GM18519 (cell line): ENCODE measurements at regions not wholly inside any gene's neighbourhood (a gene's known extent, or its start where the extent isn't known, plus 50 kb on each side); places are given as distances from the start of the nearest gene placed in this dataset.
A peak's percentile ranks its signal among the peaks of the same experiment; 100 is the strongest.
"Not testable (repeated sequence)": the region's sequence is repeated elsewhere in the genome, so short reads cannot be mapped to it uniquely, and the experiment has no call there.

Source experiments
- ATAC-seq: cut with Tn5 transposase; IDR thresholded peaks from one replicate; pipeline ENCODE4 v1.9.1; 2021; ENCODE audit warnings: mild to moderate bottlenecking, moderate library complexity; ENCODE audit not compliant: unreplicated experiment, low FRiP score

DNA sequence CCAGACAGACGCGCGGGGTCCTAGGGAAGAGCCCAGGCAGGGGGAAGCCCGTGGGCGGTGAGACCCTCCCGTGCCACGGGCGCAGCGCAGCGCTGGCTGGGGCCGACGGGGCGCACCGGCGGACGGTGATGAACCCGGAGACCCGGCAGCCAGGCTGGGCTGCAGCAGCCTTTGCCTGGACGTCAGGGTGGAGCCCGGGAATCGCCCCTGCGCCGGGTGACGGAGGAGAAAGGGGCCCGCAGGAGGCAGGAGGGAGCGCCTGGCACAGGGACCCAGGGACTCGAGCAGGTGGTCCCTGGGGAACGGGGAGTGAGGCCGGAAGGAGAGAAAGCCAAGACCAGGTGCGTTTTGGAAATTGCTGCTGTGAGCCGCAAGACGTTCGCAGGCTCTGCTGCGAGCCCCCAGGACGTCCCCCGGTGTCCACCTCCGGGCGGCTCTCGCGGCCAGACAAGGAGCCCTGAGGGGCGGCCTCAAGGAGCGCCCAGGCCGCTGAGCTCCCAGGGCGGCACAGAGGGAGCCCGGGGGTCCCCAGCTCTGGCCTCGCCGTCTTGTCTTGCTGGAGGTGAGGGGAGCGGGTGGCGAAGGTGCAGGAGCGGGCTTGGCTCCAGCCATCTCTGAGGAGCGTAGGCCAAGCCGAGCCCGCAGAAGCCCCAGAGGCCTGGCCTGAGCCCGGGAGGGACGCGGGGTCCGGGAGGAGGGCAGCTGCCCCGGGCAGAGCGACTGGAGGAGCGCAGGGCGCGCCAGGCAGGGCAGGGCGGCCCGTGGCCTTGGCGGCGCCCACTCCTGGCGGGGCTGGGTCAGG lies 191.2 kb upstream of the PDE10A start:
- no peak for ATAC-seq

DNA sequence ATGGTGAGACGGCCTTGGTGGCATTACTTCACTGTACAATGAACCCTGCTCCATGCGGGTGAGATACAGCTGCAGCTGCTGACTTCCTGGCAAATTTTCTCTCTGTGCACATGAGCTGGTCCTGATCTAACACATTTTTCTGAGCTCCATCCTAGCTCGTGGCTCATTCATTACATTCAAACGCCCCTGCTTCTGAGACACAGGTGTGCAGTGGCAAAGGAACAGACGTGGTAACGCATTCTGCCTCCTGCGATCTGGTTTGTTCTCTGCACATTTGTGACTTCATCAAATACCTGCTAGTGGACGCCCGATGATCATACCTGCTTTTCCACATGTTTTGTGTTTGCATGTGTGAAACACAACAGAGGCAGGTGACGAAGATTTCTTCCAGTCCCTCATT lies 189.6 kb upstream of the PDE10A start:
- no peak for ATAC-seq

DNA sequence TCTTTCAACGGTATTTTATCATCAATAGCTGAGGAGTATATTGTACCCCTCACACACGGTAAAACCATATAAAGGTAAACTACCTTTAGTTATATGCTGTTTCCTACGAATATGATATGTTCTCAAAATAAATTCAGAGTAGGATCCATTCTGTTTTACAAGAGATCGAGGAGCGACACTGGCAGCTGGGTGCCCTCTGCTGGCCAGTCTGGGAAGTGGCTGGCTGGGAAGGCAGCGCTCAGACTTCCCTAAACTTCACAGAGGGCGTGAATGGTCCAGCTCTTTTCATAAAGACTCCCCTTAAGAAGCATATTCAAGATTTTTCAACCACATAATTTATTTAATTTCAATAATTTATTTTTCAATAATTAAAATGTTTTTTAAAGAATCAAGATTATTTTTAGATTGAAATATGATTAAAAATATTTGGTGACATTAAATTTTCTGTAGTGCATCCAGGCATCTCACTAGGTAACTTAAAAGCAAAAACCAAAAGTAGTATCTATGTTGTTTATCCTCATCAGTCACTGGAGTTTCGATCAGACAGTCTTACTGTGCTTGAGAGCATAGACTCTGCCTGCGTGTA lies 187.5 kb upstream of the PDE10A start:
- peak; percentile 82 for ATAC-seq

DNA sequence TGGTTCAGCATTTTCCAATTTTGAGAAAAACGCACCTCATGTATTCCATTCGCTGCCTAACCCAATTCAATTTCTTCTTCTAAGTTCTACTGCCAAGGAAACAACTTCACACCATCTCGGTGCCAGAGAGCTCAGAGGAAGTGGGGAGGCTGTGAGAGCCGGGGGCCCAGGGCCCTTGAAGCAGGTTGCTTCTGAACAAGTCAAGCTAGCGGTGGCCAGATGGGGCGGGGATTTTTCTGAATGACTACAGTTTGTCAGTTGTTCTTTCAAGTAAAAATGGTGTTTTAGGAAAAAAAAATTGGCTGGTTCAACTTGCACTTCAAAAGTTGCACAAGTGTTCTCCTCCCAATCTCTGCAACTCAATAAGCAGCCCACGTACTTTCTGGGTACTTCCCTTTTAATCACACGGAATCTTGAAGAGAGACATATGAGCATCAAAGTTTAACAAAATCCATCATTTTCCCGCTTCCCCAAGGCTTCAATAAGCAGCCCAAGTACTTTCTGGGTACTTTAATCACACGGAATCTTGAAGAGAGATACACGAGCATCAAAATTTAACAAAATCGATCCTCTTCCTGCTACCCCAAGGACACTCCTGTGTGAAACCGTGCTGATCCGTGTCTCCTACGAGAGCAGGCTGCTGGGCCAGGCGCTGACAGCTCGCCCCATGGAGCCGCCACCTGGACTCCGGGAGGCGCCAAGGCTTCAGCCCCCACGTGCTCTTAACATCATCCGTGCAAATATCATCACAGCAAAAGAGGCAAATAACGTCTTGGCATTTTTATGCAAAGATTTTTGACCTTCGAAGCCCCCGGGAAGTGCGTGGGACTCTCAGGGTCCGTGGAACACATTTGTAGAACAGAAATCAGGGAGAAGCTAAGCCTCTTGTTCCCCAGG lies 186.7 kb upstream of the PDE10A start:
- ATAC-seq, result no peak

DNA sequence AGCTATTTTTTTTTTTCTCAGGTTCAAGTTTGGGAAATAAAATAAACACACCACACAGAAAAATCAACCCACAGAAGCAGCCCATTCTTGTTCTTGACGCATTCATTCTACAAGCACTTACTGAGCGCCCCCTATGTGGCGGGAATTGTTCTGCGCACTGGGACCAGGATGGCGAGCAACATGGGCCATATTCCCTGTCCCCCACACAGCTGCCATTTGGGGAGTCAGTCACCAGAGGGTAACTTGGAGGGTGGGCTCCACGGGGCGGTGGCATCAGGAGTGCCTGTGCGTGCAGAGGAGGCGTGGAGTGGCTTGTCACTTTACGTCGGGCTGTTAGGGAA lies 185.0 kb upstream of the PDE10A start:
- no peak for ATAC-seq

DNA sequence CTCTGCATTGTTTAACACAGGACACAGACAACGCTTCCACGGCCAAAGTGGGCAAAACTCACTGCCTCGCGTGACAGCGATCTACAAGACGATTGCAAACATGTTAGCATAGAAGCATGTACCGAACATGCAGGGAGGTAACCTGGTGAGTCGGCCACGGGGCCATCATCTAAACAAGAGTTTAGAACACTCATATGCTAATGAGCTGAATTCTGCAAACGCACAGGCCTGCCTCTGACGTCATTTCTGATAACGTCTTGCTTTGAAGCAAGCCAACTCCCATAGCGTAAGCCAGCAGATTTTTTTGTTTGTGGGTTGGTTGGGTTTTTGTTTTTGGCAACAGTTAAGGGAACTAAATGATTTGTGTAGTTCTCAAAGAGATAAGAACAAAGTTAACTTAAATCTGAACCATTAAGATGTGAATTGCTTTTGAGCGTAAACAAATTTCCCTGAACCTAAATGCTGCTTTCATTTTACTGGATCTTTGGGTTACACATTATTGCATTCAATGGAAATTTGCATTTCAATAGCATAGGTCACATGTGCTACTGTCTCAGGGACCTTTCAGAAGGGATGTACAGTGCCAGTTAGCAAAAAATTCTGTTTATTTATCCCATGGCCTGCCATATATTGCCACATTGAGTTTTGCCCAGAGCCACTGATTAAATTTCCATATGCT lies 184.5 kb upstream of the PDE10A start:
- ATAC-seq, result no peak

DNA sequence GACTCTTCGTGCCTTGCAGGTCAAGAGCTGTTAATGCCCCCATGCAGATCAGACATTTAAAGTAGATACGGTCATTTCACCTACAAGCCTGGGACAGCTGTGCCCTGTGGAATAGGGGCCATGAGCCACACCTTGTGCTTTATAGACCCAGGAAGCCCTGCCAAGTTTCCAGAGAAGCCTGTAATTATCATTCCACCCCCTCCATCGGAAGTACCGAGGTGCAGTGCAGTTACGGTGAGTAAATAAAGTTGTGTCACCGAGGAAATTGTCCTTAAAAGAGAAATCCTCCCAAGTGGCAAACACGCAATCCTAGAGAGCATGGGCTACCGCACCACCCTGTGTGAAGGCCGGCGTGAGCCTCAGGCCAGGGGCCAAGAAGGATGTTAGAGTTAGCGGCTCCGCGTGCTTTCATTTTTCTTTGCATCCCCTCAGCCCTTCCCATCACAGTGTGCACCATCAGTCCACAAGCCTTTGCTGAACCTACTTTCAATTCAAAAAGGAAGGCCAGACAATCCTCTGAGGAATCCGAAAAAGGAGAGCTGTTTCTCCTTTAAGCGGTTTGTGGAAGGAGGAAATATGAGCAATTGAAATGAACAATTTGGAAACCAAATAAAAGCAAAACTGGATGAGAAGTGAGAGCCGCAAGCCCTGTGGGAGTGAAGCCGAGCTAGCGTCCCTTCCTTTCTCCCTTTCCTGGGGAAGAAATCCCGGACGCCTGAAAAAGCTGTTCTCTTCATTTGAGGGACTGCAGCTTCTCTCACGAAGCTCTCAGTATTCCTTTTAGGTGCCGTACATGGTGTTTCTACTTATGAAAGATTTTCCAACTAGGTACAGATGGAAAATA lies 183.3 kb upstream of the PDE10A start:
- no peak for ATAC-seq

DNA sequence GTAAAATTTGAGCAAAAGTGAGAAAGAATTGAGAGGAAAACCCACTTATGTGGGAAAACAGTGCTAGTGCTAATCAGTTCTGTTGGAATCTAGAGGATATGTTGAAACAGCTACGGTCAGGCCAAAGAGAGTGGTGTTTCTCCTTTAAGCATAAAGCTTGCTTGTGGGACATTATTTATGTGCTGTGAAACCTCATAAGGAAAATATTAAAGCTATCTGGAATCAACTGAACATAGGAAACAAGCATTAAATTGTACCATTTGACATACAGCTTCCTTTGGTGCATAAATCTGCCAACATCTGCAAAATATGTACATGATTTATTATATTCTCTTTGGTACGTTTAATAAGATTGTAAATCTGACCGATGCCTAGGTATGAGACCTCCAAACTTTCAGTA lies 182.5 kb upstream of the PDE10A start:
- no peak for ATAC-seq

DNA sequence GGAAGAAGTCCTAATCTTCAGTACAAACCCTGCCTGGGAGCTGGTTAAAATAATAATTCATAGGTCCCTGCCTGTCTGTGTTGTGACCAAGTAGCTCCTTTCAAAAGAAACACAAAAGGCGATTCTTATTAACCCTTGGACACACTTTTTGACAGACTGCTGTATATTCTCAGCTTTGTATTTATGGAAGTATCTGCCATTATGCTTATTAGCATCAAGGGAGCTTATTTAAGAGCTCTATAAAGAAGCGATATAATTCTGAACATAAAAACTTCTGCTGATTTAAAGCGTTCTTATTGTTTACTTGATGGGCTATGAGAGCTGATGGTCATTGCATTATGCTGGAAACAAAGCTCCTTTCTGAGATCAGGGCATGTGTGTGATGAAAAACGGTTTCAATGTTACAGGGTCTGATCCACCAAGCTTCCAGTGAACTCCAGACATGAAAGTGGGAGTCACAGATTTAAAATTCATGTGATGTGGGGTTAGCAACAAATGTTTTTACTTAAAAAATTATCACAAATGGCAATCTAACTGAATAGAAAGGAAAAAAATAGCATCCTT lies 181.8 kb upstream of the PDE10A start:
- ATAC-seq, result no peak

DNA sequence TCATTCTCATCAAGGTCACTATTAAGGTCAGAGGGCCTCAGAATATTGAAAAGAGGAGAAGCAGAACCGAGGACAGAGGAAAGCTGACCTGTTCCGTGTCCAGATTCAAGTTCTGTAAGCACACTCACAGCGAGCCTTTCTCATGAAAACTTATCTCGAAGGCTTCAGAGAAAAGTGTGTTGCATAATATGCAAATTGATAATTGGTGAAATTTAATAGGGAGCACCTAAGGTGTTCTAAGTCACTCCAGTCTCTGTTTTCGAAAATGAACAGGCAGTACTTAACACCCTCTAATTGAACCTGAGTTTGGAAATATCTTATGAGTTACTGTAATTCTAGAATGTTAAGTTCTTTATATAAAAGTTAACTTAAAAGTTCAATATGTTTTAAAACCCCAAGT lies 181.2 kb upstream of the PDE10A start:
- ATAC-seq, result no peak

DNA sequence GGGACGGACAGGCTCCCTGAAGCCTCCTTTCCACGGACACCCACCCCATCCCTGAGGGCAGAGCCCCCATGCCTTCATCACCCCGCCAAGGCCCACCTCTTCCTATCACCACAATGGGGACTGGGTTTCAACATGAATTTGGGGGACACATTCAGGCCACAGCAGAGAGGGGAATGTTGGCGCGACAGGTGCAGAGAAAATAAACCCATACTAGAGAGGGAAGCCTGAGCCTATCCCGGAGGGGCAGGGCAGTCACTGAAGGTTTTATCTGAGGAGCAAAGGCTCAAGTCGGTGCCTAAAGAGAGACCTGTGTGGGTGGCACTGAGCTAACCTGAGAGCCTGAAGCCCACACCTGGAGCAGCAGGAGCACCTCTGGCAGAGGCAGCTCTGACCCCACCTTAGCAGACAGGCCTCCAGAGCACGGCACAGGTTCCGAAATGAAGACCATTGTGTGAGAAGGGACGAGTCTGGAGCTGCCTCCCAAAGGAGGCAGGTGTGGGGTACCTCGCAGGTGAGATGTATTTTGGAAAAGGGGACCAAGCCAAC lies 180.6 kb upstream of the PDE10A start:
- ATAC-seq, result no peak

DNA sequence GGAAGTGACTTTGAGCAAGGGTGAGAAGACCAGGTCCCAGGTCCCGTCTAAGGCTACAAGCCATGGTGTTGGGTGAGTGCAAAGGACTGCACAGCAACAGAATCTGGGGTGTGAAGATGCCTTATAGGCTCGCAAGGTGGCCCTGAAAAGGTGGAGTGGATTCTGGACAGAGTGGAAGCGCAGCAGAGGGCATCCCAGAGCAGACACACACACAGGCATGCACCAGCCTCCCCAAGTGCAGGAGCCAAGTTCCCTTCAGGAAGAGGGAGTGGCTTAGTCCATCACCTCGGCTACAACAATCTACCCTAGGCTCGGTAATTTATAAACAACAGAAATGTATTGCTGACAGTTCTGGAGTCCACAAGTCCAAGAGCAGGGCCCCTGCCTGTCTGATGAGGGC lies 180.1 kb upstream of the PDE10A start:
- ATAC-seq, result no peak

DNA sequence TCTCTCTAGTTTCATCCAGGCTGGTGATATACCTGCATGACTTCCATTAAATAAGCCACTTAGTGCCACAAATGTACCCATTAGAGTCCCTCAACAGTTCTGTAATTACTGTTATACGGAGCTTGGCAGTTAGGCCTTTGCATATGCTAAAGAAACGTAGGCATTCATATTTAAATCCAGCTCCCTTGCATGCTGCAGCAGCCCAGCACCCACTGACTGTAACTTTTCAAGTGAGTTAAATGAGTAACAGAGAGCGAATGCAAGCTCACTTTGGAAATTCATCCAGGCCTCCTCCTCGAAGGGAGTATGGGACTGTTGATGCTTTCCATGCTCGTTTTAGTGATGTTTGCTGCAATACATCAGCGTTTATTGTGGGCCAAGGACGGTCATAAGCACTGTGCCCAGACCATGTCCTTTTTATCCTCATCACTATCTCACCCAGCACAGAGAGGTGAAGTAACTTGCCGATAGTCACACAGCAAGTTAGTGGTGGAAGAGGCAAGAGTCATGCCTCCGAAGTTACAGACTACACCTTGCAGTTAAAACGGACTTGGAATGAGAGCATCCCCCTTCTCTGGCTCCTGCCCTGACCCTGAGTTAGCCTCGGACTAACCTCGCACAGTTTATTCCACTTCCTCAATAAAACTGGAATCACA lies 179.4 kb upstream of the PDE10A start:
- no peak for ATAC-seq

DNA sequence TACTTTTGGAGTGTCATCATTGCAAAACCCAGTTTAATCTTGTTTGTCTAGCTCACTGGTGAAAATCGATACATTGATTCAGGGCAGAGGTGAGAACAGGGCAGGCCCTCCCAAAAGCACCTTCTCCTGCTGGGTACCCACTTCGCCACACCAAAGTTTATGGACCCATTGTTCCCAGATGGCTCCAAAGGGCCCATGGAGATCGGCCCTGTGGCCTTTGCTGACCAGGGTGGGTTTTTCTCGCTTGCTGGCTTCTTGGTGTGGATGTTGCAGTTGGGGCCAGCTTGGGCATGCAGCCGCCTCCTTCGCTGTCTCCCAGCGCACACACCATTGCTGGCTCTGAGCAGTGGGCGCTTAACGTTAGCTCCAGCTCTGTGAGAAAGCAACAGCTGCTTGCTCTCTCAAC lies 178.1 kb upstream of the PDE10A start:
- no peak for ATAC-seq

DNA sequence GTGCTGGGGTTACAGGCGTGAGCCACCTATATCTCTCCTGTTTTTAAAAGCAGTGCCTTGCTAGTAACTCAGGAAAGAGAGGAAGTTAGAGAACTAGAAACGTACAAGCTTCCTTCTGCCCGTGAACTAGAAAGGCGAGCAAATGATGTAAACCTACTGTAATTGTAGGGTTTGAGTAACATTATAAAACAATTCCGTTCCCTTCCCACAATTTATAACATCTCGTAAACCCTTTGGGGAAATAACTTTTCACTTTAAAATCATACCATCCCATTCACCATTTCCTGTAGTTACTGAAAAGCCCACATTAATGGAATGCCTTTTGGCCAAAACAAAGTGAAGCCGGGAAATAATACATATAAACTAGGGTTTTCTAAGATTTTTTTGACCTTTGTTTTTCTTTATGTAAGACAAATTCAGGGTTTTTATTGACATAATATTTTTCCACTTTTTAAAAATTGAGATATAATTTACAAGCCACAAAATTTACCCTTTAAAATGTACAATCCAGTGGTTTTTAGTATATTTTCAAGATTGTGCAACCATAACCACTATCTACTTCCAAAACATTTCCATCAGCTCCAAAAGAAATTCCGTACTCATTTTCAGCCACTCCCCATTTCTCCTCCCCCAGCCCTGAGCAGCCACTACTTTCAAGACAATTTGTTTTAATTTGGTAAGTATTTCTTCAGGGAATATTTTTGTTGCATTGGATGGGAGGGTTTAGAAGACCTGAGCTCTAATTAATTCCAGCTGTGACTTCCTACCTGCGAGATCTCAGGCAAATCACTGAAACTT lies 175.1 kb upstream of the PDE10A start:
- no peak for ATAC-seq

DNA sequence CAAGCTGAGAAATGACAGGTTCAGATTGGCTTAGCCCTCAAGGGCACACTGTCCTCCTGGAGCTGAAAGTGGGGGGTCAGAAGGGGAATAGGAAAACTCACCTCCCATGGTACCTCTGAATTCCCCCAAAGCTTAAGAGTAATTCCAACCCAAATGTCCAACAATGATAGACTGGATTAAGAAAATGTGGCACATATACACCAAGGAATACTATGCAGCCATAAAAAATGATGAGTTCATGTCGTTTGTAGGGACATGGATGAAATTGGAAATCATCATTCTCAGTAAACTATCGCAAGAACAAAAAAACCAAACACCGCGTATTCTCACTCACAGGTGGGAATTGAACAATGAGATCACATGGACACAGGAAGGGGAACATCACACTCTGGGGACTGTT lies 173.6 kb upstream of the PDE10A start:
- ATAC-seq, result not testable (repeated sequence)

DNA sequence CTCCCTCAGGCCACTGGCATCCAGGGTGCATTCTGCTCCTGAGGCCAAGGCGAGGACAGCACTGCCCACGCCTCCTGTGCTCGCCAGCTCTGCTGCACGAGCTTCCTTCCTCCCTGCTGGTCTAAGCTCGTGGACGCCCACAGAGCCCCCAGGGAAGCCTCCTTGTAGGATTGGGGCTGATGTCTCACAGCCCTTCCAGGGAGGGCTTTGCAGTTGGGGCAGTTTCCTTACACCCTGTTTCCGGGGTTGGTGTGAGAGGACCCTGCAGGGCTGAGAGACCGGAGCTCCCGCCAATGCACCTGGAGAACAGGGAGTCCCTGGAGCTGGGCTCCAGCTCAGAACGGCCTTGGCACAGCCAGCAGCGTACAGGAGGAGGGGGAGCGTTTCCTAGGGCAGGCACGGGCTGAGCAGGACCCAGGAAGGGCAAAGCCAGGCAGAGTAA lies 172.4 kb upstream of the PDE10A start:
- ATAC-seq, result no peak

DNA sequence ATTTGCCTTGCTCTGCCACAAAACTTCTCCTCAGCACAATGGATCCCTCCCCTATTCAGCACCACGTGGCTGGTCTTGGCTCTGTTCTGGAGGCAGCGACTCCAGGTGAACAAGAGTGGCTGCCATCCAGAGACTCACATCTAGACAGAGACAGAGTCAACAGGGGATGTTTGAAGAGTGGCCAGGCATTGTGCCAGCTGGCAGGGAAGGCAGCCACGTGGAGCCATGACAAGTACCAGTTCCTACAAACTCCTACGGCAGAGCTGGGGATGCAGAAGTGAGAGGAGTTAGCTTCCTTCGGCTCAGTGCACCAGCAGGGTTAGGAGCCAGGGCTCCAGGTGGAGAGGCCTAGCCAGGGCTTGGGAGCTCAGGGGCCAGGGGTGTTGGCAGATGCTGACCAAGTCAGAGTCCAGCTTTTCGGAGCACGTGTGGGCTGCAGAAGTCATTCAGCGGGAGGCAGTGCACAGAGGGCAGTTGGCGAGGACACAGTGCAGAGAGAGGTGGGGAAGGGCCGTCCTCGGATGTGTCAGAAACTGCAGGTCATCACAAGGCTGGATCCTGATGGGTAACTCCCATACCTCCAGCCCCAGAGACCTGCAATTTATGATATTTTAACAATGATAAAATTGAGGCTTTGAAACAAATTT lies 171.7 kb upstream of the PDE10A start:
- ATAC-seq, result no peak
